ENCODE measurements at regions not wholly inside any gene's neighbourhood (a gene's known extent, or its start where the extent isn't known, plus 50 kb on each side); places are given as distances from the start of the nearest gene placed in this dataset.

GRCh38 chr1:55695552-55695951, 480.4 kb upstream of the USP24 start:
- H3K27me3 ChIP-seq (replicated peaks; ENCODE audit: control insufficient read depth, insufficient read depth, low read length), result no peaks in the 10 kb centered on the region
- no peak for TF ChIP-seq CTCF (IDR thresholded peaks at IDR 0.05; ENCODE audit: insufficient read depth, low read length, poor library complexity, severe bottlenecking)
- DNase-seq (ENCODE audit: extremely low read depth, insufficient read length), result no peak
- no peaks in the 10 kb centered on the region for H3K36me3 ChIP-seq (ENCODE audit: control insufficient read depth, insufficient read depth, low read length)
- H3K4me3 ChIP-seq (replicated peaks; ENCODE audit: low read depth, low read length), result no peak overlapping the region

GRCh38 chr1:55695151-55695550, 480.0 kb upstream of the USP24 start:
- no peak for TF ChIP-seq CTCF (IDR thresholded peaks at IDR 0.05; ENCODE audit: insufficient read depth, low read length, poor library complexity, severe bottlenecking)
- Histone ChIP-seq H3K27me3 (replicated peaks; ENCODE audit: control insufficient read depth, insufficient read depth, low read length) (no peaks in the 10 kb centered on the region), H3K4me3 (replicated peaks; ENCODE audit: low read depth, low read length) (no peak overlapping the region), H3K36me3 (ENCODE audit: control insufficient read depth, insufficient read depth, low read length) (no peaks in the 10 kb centered on the region)
- DNase-seq (ENCODE audit: extremely low read depth, insufficient read length), result no peak

- no peak for TF ChIP-seq CTCF (IDR thresholded peaks at IDR 0.05; ENCODE audit: insufficient read depth, low read length, poor library complexity, severe bottlenecking)
- Histone ChIP-seq H3K27me3 (replicated peaks; ENCODE audit: control insufficient read depth, insufficient read depth, low read length) (no peaks in the 10 kb centered on the region), H3K36me3 (ENCODE audit: control insufficient read depth, insufficient read depth, low read length) (no peaks in the 10 kb centered on the region), H3K4me3 (replicated peaks; ENCODE audit: low read depth, low read length) (no peak overlapping the region)
- no peak for DNase-seq (ENCODE audit: extremely low read depth, insufficient read length)
These were observed 479.2 kb upstream of the USP24 start for GRCh38 chr1:55694310-55694801.

GRCh38 chr1:55692726-55693125, 477.6 kb upstream of the USP24 start:
- Histone ChIP-seq H3K27me3 (replicated peaks; ENCODE audit: control insufficient read depth, insufficient read depth, low read length) (no peaks in the 10 kb centered on the region), H3K4me3 (replicated peaks; ENCODE audit: low read depth, low read length) (no peak overlapping the region), H3K36me3 (ENCODE audit: control insufficient read depth, insufficient read depth, low read length) (no peaks in the 10 kb centered on the region)
- TF ChIP-seq CTCF (IDR thresholded peaks at IDR 0.05; ENCODE audit: insufficient read depth, low read length, poor library complexity, severe bottlenecking), result no peak
- no peak for DNase-seq (ENCODE audit: extremely low read depth, insufficient read length)

GRCh38 chr1:55690366-55690765, 475.2 kb upstream of the USP24 start:
- no peaks in the 10 kb centered on the region; the same call in 1 of the 2 replicates for H3K27me3 ChIP-seq (replicated peaks; ENCODE audit: control insufficient read depth, insufficient read depth, low read length)
- TF ChIP-seq CTCF (IDR thresholded peaks at IDR 0.05; ENCODE audit: insufficient read depth, low read length, poor library complexity, severe bottlenecking), result no peak
- DNase-seq (ENCODE audit: extremely low read depth, insufficient read length), result no peak
- H3K4me3 ChIP-seq (replicated peaks; ENCODE audit: low read depth, low read length), result no peak overlapping the region
- no peaks in the 10 kb centered on the region for H3K36me3 ChIP-seq (ENCODE audit: control insufficient read depth, insufficient read depth, low read length)

GRCh38 chr1:55689800-55690199, 474.6 kb upstream of the USP24 start:
- Histone ChIP-seq H3K4me3 (replicated peaks; ENCODE audit: low read depth, low read length) (no peak overlapping the region), H3K36me3 (ENCODE audit: control insufficient read depth, insufficient read depth, low read length) (no peaks in the 10 kb centered on the region), H3K27me3 (replicated peaks; ENCODE audit: control insufficient read depth, insufficient read depth, low read length) (no peaks in the 10 kb centered on the region; the same call in 1 of the 2 replicates)
- no peak for DNase-seq (ENCODE audit: extremely low read depth, insufficient read length)
- TF ChIP-seq CTCF (IDR thresholded peaks at IDR 0.05; ENCODE audit: insufficient read depth, low read length, poor library complexity, severe bottlenecking), result no peak

All from GM06990 (cell line).